Stomach (tissue), 4 donors: ENCODE measurements at regions not wholly inside any gene's neighbourhood (a gene's known extent, or its start where the extent isn't known, plus 50 kb on each side); places are given as distances from the start of the nearest gene placed in this dataset.

Source experiments
- EP300 ChIP-seq: sonication (generic); formaldehyde crosslinking; IDR thresholded peaks from one replicate; pipeline ENCODE4 v1.6.1; 2017; ENCODE audit warnings: antibody characterized with exemption
- POLR2A ChIP-seq, 4 donors: fragments of 450-650 bp; IDR thresholded peaks; one replicate each; pipeline ENCODE4 v1.6.1; 2016; ENCODE audit warnings: antibody characterized with exemption in 4 of 4, control low read depth in 2 of 4, mild to moderate bottlenecking in 1 of 4, moderate library complexity in 1 of 4
- POLR2AphosphoS5 ChIP-seq, 3 donors: sonication (generic); formaldehyde crosslinking; IDR thresholded peaks; one replicate each; pipeline ENCODE4 v1.6.1; 2016; ENCODE audit warnings: antibody characterized with exemption in 3 of 3
- TF ChIP-seq, protein P1 (sequence below), 7 experiments: fragments of 450-650 bp in 4 of 7; fragments of 200-600 bp in 3 of 7; sonication (generic) in 3 of 7; IDR thresholded peaks; one replicate each; pipeline ENCODE4 v1.5.1; 2016 to 2019; ENCODE audit warnings: antibody characterized with exemption in 7 of 7, control low read depth in 2 of 7, mild to moderate bottlenecking in 1 of 7

DNA sequence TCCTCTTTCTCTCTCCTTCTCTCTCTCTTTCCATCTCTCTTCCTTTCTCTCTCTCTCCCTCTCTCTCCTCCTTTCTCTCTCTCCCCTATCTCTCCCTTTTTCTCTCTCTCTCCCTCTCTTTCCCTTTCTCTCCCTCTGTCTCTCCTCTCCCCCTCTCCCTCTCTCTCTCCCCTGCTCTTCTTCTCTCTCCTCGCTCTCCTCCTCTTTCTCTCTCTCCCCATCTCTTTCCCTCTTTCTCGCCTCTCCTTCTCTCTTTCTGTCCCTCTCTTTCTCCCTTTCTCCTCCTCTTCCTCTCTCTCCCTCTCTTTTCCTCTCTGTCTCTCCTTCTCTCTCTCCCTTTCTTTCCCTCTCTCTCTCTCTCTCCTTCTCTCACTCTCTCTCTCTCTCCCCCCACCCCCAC lies 196.6 kb downstream of the UQCRFS1 start:
- TF ChIP-seq, protein P1, sequence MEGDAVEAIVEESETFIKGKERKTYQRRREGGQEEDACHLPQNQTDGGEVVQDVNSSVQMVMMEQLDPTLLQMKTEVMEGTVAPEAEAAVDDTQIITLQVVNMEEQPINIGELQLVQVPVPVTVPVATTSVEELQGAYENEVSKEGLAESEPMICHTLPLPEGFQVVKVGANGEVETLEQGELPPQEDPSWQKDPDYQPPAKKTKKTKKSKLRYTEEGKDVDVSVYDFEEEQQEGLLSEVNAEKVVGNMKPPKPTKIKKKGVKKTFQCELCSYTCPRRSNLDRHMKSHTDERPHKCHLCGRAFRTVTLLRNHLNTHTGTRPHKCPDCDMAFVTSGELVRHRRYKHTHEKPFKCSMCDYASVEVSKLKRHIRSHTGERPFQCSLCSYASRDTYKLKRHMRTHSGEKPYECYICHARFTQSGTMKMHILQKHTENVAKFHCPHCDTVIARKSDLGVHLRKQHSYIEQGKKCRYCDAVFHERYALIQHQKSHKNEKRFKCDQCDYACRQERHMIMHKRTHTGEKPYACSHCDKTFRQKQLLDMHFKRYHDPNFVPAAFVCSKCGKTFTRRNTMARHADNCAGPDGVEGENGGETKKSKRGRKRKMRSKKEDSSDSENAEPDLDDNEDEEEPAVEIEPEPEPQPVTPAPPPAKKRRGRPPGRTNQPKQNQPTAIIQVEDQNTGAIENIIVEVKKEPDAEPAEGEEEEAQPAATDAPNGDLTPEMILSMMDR (IDR thresholded peaks at IDR 0.05) = no peak
- TF ChIP-seq EP300 (no peak), POLR2A (IDR thresholded peaks at IDR 0.05) (no peak), POLR2AphosphoS5 (IDR thresholded peaks at IDR 0.05) (no peak)
